Fibroblast of skin of scalp (primary cell): ENCODE measurements at regions not wholly inside any gene's neighbourhood (a gene's known extent, or its start where the extent isn't known, plus 50 kb on each side); places are given as distances from the start of the nearest gene placed in this dataset.
A peak's percentile ranks its signal among the peaks of the same experiment; 100 is the strongest.

ENCODE experiments used
- DNase-seq: peaks from one replicate; pipeline ENCODE4 v3.0.0-alpha.2; 2013

DNA sequence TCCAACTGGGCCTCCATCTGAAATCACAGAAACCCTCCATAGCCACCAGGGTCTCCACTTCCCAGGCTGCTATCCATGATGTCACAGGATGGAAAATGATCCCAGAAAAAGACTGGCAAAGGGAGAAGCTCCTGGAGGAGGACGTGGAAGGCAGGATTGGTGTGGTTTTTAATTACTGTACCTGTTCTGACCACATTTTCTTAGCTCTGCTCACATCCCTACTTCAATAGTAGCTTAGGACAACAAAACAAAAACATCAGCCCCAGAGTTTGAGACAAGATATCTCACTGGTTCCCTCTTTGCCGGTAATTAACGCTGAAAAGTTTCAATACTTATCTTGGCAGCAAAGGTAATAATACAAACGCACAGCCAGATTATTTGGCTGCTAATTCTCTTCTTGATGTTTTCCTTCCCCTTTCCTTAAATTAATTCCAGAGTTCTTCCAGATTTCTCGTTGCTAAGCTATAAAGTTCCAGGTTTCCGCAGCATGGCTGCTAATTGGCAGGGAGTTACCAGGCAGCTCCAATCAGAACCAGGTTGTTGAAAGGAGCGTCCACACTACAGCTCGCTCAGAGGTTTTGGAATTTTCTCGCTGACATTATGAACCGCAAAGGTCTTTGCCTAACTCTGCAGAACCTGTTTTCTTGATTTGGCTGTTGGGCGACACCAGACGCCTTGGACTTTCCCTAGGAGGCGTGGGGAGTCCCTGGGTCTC, 263.4 kb downstream of the MRTFB start:
- DNase-seq, result peak; percentile 47

DNA sequence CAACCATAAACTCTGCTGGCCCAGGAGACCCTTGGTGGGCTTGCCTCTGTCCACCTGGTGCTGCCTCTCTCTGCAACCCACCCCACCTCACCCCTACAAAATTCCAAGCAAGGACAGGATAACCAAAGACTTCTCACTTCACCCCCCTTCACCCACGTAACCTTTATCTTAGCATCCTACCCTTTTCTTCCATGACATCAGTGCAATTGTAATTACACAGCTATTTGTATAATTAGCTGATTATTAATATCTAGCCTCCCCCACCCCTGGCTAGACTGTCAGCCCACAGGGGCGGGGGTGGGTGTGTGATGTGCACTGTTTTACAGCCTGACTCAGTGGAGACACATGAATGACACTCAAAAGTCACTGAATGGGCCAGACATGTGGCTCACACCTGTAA, 262.2 kb downstream of the MRTFB start:
- DNase-seq, result no peak

DNA sequence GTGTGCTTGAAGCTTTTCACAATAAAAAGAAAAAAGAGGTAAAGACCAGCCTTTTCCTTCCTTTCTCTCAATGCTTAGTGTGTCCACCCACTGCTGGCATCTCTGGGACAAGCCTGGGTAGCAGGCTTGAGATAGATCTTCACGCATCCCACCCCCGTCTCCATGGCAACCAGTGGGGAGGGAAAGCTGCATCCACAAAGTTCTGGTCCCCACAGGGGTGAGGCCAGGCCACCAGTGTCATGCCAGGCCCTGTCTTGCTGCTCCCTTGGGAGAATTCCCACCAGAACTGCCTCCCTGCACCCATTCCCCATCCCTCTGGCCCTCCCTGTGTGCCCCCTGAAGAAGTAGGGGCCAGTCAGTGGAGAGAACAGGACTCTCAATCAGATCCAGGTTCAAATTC, 259.9 kb downstream of the MRTFB start:
- no peak for DNase-seq

DNA sequence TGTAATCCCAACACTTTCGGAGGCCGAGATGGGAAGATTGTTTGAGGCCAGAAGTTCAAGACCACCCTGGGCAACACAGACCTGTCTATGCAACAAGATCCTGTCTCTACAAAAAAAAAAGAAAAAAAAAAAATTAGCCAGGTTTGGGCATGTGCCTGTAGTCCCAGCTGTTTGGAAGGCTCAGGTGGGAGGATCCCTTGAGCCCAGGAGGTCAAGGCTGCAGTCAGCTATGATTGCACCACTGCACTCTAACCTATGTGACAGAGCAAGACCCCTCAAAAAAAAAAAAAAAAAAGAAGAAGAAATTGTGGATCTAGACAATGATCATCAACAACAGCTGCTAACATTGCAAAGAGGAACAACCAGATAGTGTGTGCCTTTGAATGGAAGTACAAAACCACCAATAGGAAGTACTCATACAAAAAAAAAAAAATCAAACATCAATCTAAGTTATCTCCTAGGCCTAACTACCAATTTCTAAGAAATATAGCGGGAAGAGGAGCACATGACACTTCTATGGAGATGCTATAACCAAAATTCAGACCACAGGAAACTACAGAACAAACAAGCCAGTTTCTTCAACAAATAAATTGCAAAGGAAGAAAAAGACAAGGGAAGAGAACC, 258.7 kb downstream of the MRTFB start:
- no peak for DNase-seq

DNA sequence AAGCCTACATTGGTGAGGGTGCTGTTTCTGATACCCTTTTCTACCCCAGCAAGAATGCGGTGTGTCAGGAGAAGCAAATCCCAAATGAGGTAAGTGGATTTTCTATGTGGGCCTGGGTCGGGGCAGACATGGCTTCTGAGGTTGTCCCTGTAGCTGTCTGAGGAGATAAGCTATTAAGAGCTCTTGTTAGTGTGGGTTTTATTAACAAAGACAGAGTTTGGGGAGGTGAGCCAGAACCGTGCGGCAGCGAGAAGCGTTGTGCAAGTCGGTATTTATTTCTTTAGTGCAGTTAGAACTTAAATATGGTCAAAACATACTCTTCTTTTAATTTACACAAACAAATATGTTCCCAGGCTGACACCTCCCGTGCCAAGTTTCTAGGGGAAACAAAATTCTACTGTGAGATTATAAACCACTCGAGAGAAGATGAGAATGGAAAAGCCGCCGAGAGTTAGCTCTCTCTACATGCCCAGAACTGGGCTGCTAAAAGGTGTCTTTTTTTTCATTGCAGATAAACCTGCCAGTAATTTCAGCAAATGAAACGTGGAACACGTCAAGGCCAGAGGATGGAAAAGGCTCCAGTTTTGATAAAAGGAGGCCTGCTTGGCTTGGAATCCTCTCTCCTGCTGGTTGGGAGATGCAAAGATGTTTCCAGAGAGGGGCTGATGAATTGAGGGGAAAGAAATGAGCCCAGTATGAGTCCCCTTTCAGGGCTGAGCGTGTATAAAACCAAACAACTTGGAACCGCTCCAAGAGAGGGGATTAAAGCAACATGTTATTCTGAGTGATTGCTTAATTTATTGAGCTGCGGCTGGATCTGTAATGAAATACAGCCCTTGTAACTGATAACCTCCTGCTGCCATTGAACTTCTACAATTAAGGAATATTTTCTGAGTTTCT, 254.6 kb downstream of the MRTFB start:
- DNase-seq, result peak; percentile 83

DNA sequence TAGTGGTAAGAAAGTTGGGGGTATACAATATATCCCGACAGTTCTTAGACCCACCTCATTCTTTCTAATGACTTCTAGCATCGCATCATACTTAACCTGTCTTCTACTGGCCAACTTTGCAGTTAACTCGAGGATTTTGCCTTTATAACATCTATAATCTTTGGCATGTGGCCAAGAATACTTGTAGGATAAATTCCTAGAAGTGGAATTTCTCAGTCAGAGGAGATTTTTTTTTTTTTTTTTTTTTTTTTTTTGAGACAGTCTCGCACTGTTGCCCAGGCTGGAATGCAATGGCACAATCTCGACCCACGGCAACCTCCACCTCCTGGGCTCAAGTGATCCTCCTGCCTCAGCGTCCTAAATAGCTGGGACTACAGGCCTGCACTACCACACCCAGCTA, 253.5 kb downstream of the MRTFB start:
- peak; percentile 84 for DNase-seq

DNA sequence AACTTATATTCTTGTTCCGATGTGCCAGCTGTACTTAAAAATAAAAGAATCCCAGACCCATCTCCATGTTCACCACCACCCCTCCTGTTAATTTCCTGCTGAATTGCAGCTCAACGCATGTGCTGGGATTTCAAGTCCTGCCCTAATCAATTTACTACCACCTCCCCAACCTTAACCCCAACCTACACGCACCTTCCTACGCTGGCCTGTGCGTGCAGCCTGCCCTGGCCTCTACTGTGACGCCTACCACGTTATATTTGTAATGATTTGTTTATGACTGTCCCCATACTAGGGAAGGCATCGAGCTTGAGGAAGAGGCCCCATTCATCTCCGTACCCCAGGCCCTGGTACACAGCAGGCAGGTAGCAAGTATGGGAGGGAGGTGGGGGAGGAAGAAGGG, 251.1 kb downstream of the MRTFB start:
- no peak for DNase-seq

DNA sequence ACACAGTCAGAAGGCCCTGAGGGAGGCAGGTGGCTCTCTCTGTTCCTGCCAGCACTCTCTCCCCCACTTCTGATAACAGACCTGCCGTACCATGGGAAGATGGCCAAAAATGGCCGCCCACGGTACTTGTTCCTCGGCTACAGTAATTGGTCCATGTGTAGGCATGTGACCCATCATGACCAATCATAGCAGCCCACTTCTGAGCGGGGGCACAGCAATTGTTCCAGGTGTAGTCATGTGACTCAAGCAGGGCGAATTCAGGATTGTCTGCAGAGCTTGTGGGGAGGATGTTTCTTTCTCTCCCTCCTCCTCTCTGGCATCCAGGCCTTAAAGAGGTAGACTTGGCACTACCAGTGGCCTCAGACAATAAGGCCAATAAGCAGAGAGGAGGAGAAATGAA, 250.4 kb downstream of the MRTFB start:
- no peak for DNase-seq

DNA sequence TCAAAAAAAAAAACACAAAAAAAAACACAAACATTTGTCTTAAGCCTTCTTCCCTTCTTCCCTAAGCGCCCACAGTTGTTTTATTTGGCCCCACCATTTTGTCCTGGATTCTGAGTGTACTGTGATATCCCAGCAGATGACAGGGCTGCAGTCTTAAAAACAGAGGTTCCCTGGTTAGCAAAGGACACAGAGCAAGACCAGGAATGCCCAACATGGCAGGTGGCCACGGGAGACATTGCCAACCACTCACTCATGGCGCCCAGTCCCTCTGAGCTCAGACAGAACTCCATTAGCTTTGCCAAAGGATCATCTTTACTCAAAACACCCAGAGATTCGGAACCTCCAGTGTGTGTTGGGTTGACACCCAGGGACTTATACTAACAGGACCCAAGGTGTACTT, 249.3 kb downstream of the MRTFB start:
- DNase-seq, result no peak
